Fibroblast of lung (primary cell): ENCODE measurements at regions not wholly inside any gene's neighbourhood (a gene's known extent, or its start where the extent isn't known, plus 50 kb on each side); places are given as distances from the start of the nearest gene placed in this dataset.
A peak's percentile ranks its signal among the peaks of the same experiment; 100 is the strongest.

Source experiments
- DNase-seq, 2 donors: peaks; one replicate each; pipeline versions ENCODE4 v3.0.0 to v3.0.0-alpha.2; 2010; ENCODE audit warnings: low read depth in 2 of 2
- H2AFZ ChIP-seq: 2 replicates; pipeline ENCODE4 v1.5.1; 2012; ENCODE audit warnings: low read length, control low read depth, inconsistent platforms
- H3K27ac ChIP-seq: 2 replicates; pipeline ENCODE4 v1.5.1; 2011; ENCODE audit warnings: low read length, control low read depth; ENCODE audit not compliant: insufficient read depth
- H3K27me3 ChIP-seq: 2 replicates; pipeline ENCODE4 v1.5.1; 2011; ENCODE audit warnings: mild to moderate bottlenecking, low read length; ENCODE audit not compliant: control insufficient read depth, insufficient read depth
- H3K36me3 ChIP-seq: 2 replicates; pipeline ENCODE4 v1.5.1; 2011; ENCODE audit warnings: low read length; ENCODE audit not compliant: control insufficient read depth, insufficient read depth
- H3K4me1 ChIP-seq: 2 replicates; pipeline ENCODE4 v1.5.1; 2011; ENCODE audit warnings: low read length; ENCODE audit not compliant: control insufficient read depth, insufficient read depth; ENCODE audit errors: extremely low read depth
- H3K4me2 ChIP-seq: 2 replicates; pipeline ENCODE4 v1.5.1; 2011; ENCODE audit warnings: low read length, control low read depth; ENCODE audit not compliant: insufficient read depth; ENCODE audit errors: extremely low read depth
- H3K4me3 ChIP-seq, 4 experiments: fragments of 200-600 bp in 1 of 4; sonication (generic) in 1 of 4; replicated peaks in 1 of 4; 2 replicates each; pipeline ENCODE4 v1.5.1; 2011 to 2016; ENCODE audit warnings: low read length in 4 of 4, low read depth in 3 of 4, mild to moderate bottlenecking in 3 of 4, control low read depth in 2 of 4, inconsistent platforms in 1 of 4, mixed read lengths in 1 of 4; ENCODE audit not compliant: insufficient read depth in 1 of 4; ENCODE audit errors: control extremely low read depth in 1 of 4
- H3K79me2 ChIP-seq: 2 replicates; pipeline ENCODE4 v1.5.1; 2012; ENCODE audit warnings: mild to moderate bottlenecking, low read length, inconsistent platforms; ENCODE audit not compliant: control insufficient read depth, insufficient read depth
- H3K9ac ChIP-seq: 2 replicates; pipeline ENCODE4 v1.5.1; 2011; ENCODE audit warnings: mild to moderate bottlenecking, low read length, control low read depth; ENCODE audit not compliant: insufficient read depth
- H3K9me3 ChIP-seq: 2 replicates; pipeline ENCODE4 v1.5.1; 2012; ENCODE audit warnings: low read depth, low read length; ENCODE audit not compliant: control insufficient read depth, insufficient read depth
- H4K20me1 ChIP-seq: 2 replicates; pipeline ENCODE4 v1.5.1; 2011; ENCODE audit warnings: low read length; ENCODE audit not compliant: control insufficient read depth, insufficient read depth; ENCODE audit errors: extremely low read depth
- CTCF ChIP-seq, 2 donors: IDR thresholded peaks in 1 of 2; conservative IDR thresholded peaks in 1 of 2; 1 replicate in 1 of 2; 2 replicates in 1 of 2; pipeline ENCODE4 v1.5.1; 2011 to 2012; ENCODE audit warnings: low read length in 2 of 2, control low read depth in 1 of 2, inconsistent platforms in 1 of 2, low read depth in 1 of 2, mild to moderate bottlenecking in 1 of 2
- EZH2 ChIP-seq: IDR thresholded peaks from 2 replicates; pipeline ENCODE4 v1.5.1; 2012; ENCODE audit warnings: low read length, control low read depth, mild to moderate bottlenecking; ENCODE audit errors: missing control alignments

DNA sequence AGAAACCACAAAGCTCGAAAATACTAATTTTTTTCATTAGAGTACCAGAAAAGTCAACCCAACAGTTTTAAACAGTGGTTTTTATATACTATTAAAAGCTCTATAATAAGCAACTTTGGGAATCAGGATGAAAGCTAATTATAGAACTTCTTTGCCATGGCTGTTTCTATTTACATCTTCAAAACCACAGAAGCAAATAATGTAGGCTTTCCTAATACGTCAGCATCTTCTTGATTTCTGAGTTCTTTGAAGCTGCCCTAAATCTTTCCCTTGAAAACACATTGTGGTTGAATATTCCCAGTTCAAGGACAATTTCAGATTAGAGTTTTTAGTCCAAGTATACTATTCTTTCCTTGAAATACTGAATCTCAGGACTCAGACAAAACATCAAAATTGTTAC lies 460.2 kb upstream of the FAT1 start:
- Histone ChIP-seq H2AFZ (no peak overlapping the region), H3K9me3 (no peaks in the 10 kb centered on the region), H3K36me3 (no peaks in the 10 kb centered on the region), H3K27me3 (peaks cover 2% of the 10 kb centered on the region), H4K20me1 (no peaks in the 10 kb centered on the region), H3K79me2 (no peaks in the 10 kb centered on the region), H3K9ac (no peak overlapping the region), H3K4me3 (no peak overlapping the region), H3K27ac (no peak overlapping the region), H3K4me1 (no peaks in the 10 kb centered on the region), H3K4me2 (no peak overlapping the region)
- TF ChIP-seq EZH2 = no peak
- TF ChIP-seq CTCF (conservative IDR thresholded peaks at IDR 0.05 in 1 of 2, IDR thresholded peaks at IDR 0.05 in 1 of 2; ENCODE audit: low read depth in 1 of 2, low read length in 2 of 2) = no peak
- DNase-seq = peak; percentile 9 to 28

DNA sequence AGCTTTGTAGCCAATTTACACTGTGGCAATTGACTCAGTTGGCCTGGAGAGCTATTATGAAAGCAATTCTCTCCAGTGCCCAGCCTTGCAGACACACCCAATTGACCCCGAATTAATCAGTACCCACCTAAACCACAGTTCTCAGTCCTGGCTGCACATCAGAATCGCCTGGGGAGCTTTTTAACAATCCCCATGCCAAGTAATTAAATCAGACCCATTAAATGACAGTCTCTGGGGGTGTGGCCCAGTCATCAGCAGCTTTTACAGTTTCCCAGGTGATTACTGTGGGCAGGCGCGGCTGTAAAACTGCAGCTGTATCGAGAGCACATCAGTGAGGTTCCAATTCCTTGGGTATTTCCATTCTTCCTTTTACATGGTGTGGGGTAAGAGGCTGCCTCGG lies 460.9 kb upstream of the FAT1 start:
- no peak for DNase-seq
- TF ChIP-seq CTCF (conservative IDR thresholded peaks at IDR 0.05 in 1 of 2, IDR thresholded peaks at IDR 0.05 in 1 of 2; ENCODE audit: low read depth in 1 of 2, low read length in 2 of 2) (no peak), EZH2 (no peak)
- H3K4me2 ChIP-seq = no peak overlapping the region

GRCh38 chr4:187188118-187188517 lies 464.5 kb upstream of the FAT1 start:
- Histone ChIP-seq H3K27me3 (no peaks in the 10 kb centered on the region), H3K9me3 (no peaks in the 10 kb centered on the region), H3K27ac (no peak overlapping the region), H3K9ac (no peak overlapping the region), H3K4me1 (no peaks in the 10 kb centered on the region), H3K79me2 (no peaks in the 10 kb centered on the region), H4K20me1 (no peaks in the 10 kb centered on the region), H3K4me3 (no peak overlapping the region), H3K4me2 (no peak overlapping the region), H2AFZ (no peak overlapping the region), H3K36me3 (no peaks in the 10 kb centered on the region)
- no peak for TF ChIP-seq EZH2
- DNase-seq = no peak

More for the DNA sequence above, 460.9 kb upstream of the FAT1 start:
- Histone ChIP-seq H3K4me1 (no peaks in the 10 kb centered on the region), H3K9ac (no peak overlapping the region), H3K36me3 (no peaks in the 10 kb centered on the region), H3K79me2 (no peaks in the 10 kb centered on the region), H3K27me3 (peaks cover 2% of the 10 kb centered on the region), H3K27ac (no peak overlapping the region), H3K4me3 (no peak overlapping the region), H4K20me1 (no peaks in the 10 kb centered on the region), H2AFZ (no peak overlapping the region), H3K9me3 (no peaks in the 10 kb centered on the region)
